HG03108 (cell line): ENCODE measurements at regions not wholly inside any gene's neighbourhood (a gene's known extent, or its start where the extent isn't known, plus 50 kb on each side); places are given as distances from the start of the nearest gene placed in this dataset.
"Not testable (repeated sequence)": the region's sequence is repeated elsewhere in the genome, so short reads cannot be mapped to it uniquely, and the experiment has no call there.

ENCODE experiments used
- ATAC-seq: cut with Tn5 transposase; IDR thresholded peaks from one replicate; pipeline ENCODE4 v1.9.1; 2021; ENCODE audit warnings: moderate library complexity; ENCODE audit not compliant: unreplicated experiment

GRCh38 chr13:67977066-67977465 is 746.9 kb upstream of the PCDH9 start:
- ATAC-seq, result no peak

GRCh38 chr13:67971291-67971690 is 741.2 kb upstream of the PCDH9 start:
- no peak for ATAC-seq

- no peak for ATAC-seq
These were observed 736.9 kb upstream of the PCDH9 start for GRCh38 chr13:67967031-67967430.

GRCh38 chr13:67966065-67966464 is 735.9 kb upstream of the PCDH9 start:
- ATAC-seq, result no peak

GRCh38 chr13:67964986-67965385 is 734.9 kb upstream of the PCDH9 start:
- no peak for ATAC-seq

- ATAC-seq, result no peak
These were observed 734.0 kb upstream of the PCDH9 start for GRCh38 chr13:67964091-67964490.

GRCh38 chr13:67961331-67961730 is 731.2 kb upstream of the PCDH9 start:
- ATAC-seq, result no peak

GRCh38 chr13:67951431-67951830 is 721.3 kb upstream of the PCDH9 start:
- no peak for ATAC-seq

GRCh38 chr13:67950603-67951002 is 720.5 kb upstream of the PCDH9 start:
- ATAC-seq, result no peak

GRCh38 chr13:67946131-67946530 is 716.0 kb upstream of the PCDH9 start:
- no peak for ATAC-seq

- ATAC-seq, result no peak
These were observed 713.0 kb upstream of the PCDH9 start for GRCh38 chr13:67943116-67943515.

GRCh38 chr13:67935626-67936025 is 705.5 kb upstream of the PCDH9 start:
- ATAC-seq, result no peak

GRCh38 chr13:67934617-67935330 is 704.6 kb upstream of the PCDH9 start:
- no peak for ATAC-seq

- ATAC-seq, result no peak
These were observed 702.9 kb upstream of the PCDH9 start for GRCh38 chr13:67932991-67933390.

- ATAC-seq, result no peak
These were observed 687.3 kb upstream of the PCDH9 start for GRCh38 chr13:67917291-67917987.

GRCh38 chr13:67916650-67917049 is 686.5 kb upstream of the PCDH9 start:
- no peak for ATAC-seq

GRCh38 chr13:67914535-67914934 is 684.4 kb upstream of the PCDH9 start:
- ATAC-seq, result no peak

- ATAC-seq, result not testable (repeated sequence)
These were observed 672.8 kb upstream of the PCDH9 start for GRCh38 chr13:67902960-67903359.

- no peak for ATAC-seq
These were observed 650.8 kb upstream of the PCDH9 start for GRCh38 chr13:67880916-67881315.

- ATAC-seq, result no peak
These were observed 648.2 kb upstream of the PCDH9 start for GRCh38 chr13:67878376-67878775.

- no peak for ATAC-seq
These were observed 646.9 kb upstream of the PCDH9 start for GRCh38 chr13:67877031-67877430.

GRCh38 chr13:67867206-67867605 is 637.1 kb upstream of the PCDH9 start:
- ATAC-seq, result no peak

- ATAC-seq, result no peak
These were observed 630.2 kb upstream of the PCDH9 start for GRCh38 chr13:67860315-67860714.
